Spleen (tissue), 11 donors: ENCODE measurements at regions not wholly inside any gene's neighbourhood (a gene's known extent, or its start where the extent isn't known, plus 50 kb on each side); places are given as distances from the start of the nearest gene placed in this dataset.
A peak's percentile ranks its signal among the peaks of the same experiment; 100 is the strongest.

Experiments used
- DNase-seq: peaks from one replicate; pipeline ENCODE4 v3.0.0-alpha.2; 2020
- H3K27ac ChIP-seq, 8 donors: fragments of 200-600 bp; sonication (generic) in 7 of 8; 1 replicate in 4 of 8; 2 replicates in 4 of 8; pipeline versions ENCODE4 v1.5.0 to v1.8.0; 2016 to 2021; ENCODE audit warnings: inconsistent platforms in 4 of 8, mild to moderate bottlenecking in 4 of 8, moderate library complexity in 1 of 8
- H3K27me3 ChIP-seq, 7 donors: fragments of 200-600 bp; sonication (generic) in 6 of 7; replicated peaks in 1 of 7; 1 replicate in 4 of 7; 2 replicates in 3 of 7; pipeline versions ENCODE4 v1.5.0 to v1.8.0; 2016 to 2021; ENCODE audit warnings: inconsistent platforms in 3 of 7, mild to moderate bottlenecking in 1 of 7
- H3K36me3 ChIP-seq, 6 donors: fragments of 200-600 bp; sonication (generic) in 5 of 6; 1 replicate in 4 of 6; 2 replicates in 2 of 6; pipeline versions ENCODE4 v1.5.0 to v1.8.0; 2016 to 2021; ENCODE audit warnings: inconsistent platforms in 2 of 6
- H3K4me1 ChIP-seq, 6 donors: fragments of 200-600 bp; sonication (generic) in 5 of 6; 1 replicate in 3 of 6; 2 replicates in 3 of 6; pipeline versions ENCODE4 v1.5.0 to v1.8.0; 2016 to 2021; ENCODE audit warnings: inconsistent platforms in 3 of 6
- H3K4me3 ChIP-seq, 8 donors: fragments of 200-600 bp; sonication (generic) in 7 of 8; 1 replicate in 4 of 8; 2 replicates in 4 of 8; pipeline versions ENCODE4 v1.5.0 to v1.8.0; 2016 to 2021; ENCODE audit warnings: inconsistent platforms in 4 of 8, mild to moderate bottlenecking in 4 of 8, moderate library complexity in 2 of 8
- H3K9me3 ChIP-seq, 8 donors: fragments of 200-600 bp; sonication (generic) in 7 of 8; 1 replicate in 4 of 8; 2 replicates in 4 of 8; pipeline versions ENCODE4 v1.5.0 to v1.8.0; 2016 to 2021; ENCODE audit warnings: inconsistent platforms in 4 of 8
- CTCF ChIP-seq, 11 experiments: fragments of 200-600 bp in 7 of 11; fragments of 450-650 bp in 4 of 11; sonication (generic) in 4 of 11; IDR thresholded peaks in 8 of 11; conservative IDR thresholded peaks in 3 of 11; 1 replicate in 7 of 11; 2 replicates in 4 of 11; pipeline versions ENCODE4 v1.4.0 to v1.8.0; 2016 to 2021; ENCODE audit warnings: antibody characterized with exemption in 11 of 11, inconsistent platforms in 4 of 11, mild to moderate bottlenecking in 1 of 11
- POLR2A ChIP-seq, 3 donors: fragments of 450-650 bp; IDR thresholded peaks; one replicate each; pipeline ENCODE4 v1.5.1; 2017; ENCODE audit warnings: antibody characterized with exemption in 3 of 3, mild to moderate bottlenecking in 1 of 3
- POLR2AphosphoS5 ChIP-seq, 3 donors: sonication (generic); formaldehyde crosslinking; IDR thresholded peaks; one replicate each; pipeline ENCODE4 v1.5.1; 2017; ENCODE audit warnings: antibody characterized with exemption in 3 of 3
- WGBS, 5 donors: extraction: QIAGEN DNeasy Blood & Tissue Kit in 3 of 5; methylation state at CpG; one replicate each; pipeline versions ENCODE4 v1.1.5 to v1.1.7; 2013 to 2018; 5-methylcytosine and 5-hydroxymethylcytosine counted together
- intact Hi-C: fragments of 100-400 bp; cut with DNase I; formaldehyde crosslinking; loops from one replicate; pipeline ENCODE4 v1.15.0; 2023; ENCODE audit warnings: low total_unique reads
- donor health status: healthy with polysubstance abuse.
- donor health status: DM: no; HTN: no; CAD: no; lungs with moderate emphysema.
- donor health status: DM: no; HTN: no; CAD: no.
- donor health status: Bipolar disorder and iron deficiency.
- donor health status: healthy.
- donor health status: DM: no; HTN: no; CAD: no.
- donor health status: DM: yes; HTN: yes; CAD: no.

GRCh38 chrX:45771560-45772340 is 571.1 kb upstream of the DIPK2B start:
- peak overlapping the region; percentile 69 to 88 (median 86) for H3K27ac ChIP-seq
- H3K9me3 ChIP-seq, result no peaks in the 10 kb centered on the region
- peaks cover 13 to 50% (median 21%) of the 10 kb centered on the region in 6 donors for H3K4me1 ChIP-seq
- intact Hi-C loops, result no loop called here
- peaks cover 0 to 12% (median 0%) of the 10 kb centered on the region in 7 donors for H3K27me3 ChIP-seq
- TF ChIP-seq POLR2AphosphoS5 (IDR thresholded peaks at IDR 0.05) (peak in 1 of 3 donors; percentile 20), CTCF (IDR thresholded peaks at IDR 0.05 in 8 of 11, conservative IDR thresholded peaks at IDR 0.05 in 3 of 11) (no peak)
- H3K36me3 ChIP-seq, result no peaks in the 10 kb centered on the region
- peak overlapping the region in 3 of 8 donors; percentile 17 to 65 (median 18) for H3K4me3 ChIP-seq
- DNase-seq, result peak; percentile 86
- 0 to 13% (median 1%) methylated on average over 7 of the region's 7 CpGs for WGBS, 5 donors

GRCh38 chrX:45771114-45771513 is 570.4 kb upstream of the DIPK2B start:
- Histone ChIP-seq H3K4me1 (peaks cover 15 to 56% (median 24%) of the 10 kb centered on the region in 6 donors), H3K9me3 (no peaks in the 10 kb centered on the region), H3K36me3 (no peaks in the 10 kb centered on the region), H3K4me3 (peak overlapping the region in 3 of 8 donors; percentile 17 to 65 (median 18)), H3K27me3 (peaks cover 0 to 12% (median 0%) of the 10 kb centered on the region in 7 donors), H3K27ac (peak overlapping the region; percentile 69 to 88 (median 86))
- DNase-seq, result no peak
- TF ChIP-seq POLR2AphosphoS5 (IDR thresholded peaks at IDR 0.05) (no peak), CTCF (IDR thresholded peaks at IDR 0.05 in 8 of 11, conservative IDR thresholded peaks at IDR 0.05 in 3 of 11) (no peak), POLR2A (IDR thresholded peaks at IDR 0.05) (no peak)
- WGBS, 5 donors, result 17 to 34% (median 29%) methylated on average over 6 of the region's 6 CpGs
- intact Hi-C loops, result no loop called here

- intact Hi-C loops, result no loop called here
- peaks cover 15 to 67% (median 31%) of the 10 kb centered on the region in 6 donors for H3K4me1 ChIP-seq
- TF ChIP-seq CTCF (IDR thresholded peaks at IDR 0.05 in 8 of 11, conservative IDR thresholded peaks at IDR 0.05 in 3 of 11) (no peak), POLR2A (IDR thresholded peaks at IDR 0.05) (peak in 1 of 3 donors; percentile 25), POLR2AphosphoS5 (IDR thresholded peaks at IDR 0.05) (peak; percentile 71 to 91 (median 85))
- peak overlapping the region; percentile 19 to 65 (median 34) for H3K4me3 ChIP-seq
- peak overlapping the region; percentile 69 to 88 (median 86) for H3K27ac ChIP-seq
- H3K36me3 ChIP-seq, result no peaks in the 10 kb centered on the region
- no peaks in the 10 kb centered on the region for H3K9me3 ChIP-seq
- 0 to 41% (median 1%) methylated on average over 14 to 18 of the region's 18 CpGs for whole genome bisulfite sequencing, 5 donors
- peak; percentile 86 for DNase-seq
- peaks cover 0 to 12% (median 0%) of the 10 kb centered on the region in 7 donors for H3K27me3 ChIP-seq
Measured at GRCh38 chrX:45769761-45770582, 569.3 kb upstream of the DIPK2B start.
